HL-60 (cell line): ENCODE measurements at regions not wholly inside any gene's neighbourhood (a gene's known extent, or its start where the extent isn't known, plus 50 kb on each side); places are given as distances from the start of the nearest gene placed in this dataset.

Experiments
- POLR2AphosphoS5 ChIP-seq: IDR thresholded peaks from 2 replicates; pipeline ENCODE4 v1.6.1; 2012; ENCODE audit warnings: low read depth
- SPI1 ChIP-seq: IDR thresholded peaks from 2 replicates; pipeline ENCODE4 v1.6.1; 2012; ENCODE audit warnings: low read depth, mild to moderate bottlenecking, borderline replicate concordance
- TF ChIP-seq, protein P1 (sequence below): IDR thresholded peaks from one replicate; pipeline ENCODE4 v1.5.1; 2011; ENCODE audit warnings: low read length, control low read depth, inconsistent platforms; ENCODE audit not compliant: insufficient read depth
- TF ChIP-seq, protein P2 (sequence below): IDR thresholded peaks from 2 replicates; pipeline ENCODE4 v1.6.1; 2012; ENCODE audit warnings: low read depth; ENCODE audit not compliant: insufficient replicate concordance

DNA sequence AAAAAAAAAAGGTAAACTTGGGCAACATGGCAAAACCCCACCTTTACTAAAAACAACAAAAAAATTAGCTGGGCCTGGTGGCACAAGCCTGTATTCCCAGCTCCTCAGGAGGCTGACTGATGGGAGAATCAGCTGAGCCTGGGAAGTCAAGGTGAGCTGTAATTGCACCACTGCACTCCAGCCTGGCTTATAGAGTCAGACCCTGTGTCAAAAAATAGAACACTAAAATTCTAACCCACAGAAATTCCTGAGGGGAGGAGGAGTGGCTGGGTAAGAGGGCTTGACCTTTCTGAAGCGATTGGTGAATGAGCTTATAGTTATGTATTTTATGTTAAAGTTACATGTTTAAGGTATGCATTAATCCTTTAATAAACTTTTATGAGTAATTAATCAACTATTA is 53.3 kb downstream of the FAT3 start:
- TF ChIP-seq, protein P1, sequence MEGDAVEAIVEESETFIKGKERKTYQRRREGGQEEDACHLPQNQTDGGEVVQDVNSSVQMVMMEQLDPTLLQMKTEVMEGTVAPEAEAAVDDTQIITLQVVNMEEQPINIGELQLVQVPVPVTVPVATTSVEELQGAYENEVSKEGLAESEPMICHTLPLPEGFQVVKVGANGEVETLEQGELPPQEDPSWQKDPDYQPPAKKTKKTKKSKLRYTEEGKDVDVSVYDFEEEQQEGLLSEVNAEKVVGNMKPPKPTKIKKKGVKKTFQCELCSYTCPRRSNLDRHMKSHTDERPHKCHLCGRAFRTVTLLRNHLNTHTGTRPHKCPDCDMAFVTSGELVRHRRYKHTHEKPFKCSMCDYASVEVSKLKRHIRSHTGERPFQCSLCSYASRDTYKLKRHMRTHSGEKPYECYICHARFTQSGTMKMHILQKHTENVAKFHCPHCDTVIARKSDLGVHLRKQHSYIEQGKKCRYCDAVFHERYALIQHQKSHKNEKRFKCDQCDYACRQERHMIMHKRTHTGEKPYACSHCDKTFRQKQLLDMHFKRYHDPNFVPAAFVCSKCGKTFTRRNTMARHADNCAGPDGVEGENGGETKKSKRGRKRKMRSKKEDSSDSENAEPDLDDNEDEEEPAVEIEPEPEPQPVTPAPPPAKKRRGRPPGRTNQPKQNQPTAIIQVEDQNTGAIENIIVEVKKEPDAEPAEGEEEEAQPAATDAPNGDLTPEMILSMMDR = no peak
- TF ChIP-seq POLR2AphosphoS5 = no peak
- TF ChIP-seq SPI1 = no peak
- TF ChIP-seq, protein P2, sequence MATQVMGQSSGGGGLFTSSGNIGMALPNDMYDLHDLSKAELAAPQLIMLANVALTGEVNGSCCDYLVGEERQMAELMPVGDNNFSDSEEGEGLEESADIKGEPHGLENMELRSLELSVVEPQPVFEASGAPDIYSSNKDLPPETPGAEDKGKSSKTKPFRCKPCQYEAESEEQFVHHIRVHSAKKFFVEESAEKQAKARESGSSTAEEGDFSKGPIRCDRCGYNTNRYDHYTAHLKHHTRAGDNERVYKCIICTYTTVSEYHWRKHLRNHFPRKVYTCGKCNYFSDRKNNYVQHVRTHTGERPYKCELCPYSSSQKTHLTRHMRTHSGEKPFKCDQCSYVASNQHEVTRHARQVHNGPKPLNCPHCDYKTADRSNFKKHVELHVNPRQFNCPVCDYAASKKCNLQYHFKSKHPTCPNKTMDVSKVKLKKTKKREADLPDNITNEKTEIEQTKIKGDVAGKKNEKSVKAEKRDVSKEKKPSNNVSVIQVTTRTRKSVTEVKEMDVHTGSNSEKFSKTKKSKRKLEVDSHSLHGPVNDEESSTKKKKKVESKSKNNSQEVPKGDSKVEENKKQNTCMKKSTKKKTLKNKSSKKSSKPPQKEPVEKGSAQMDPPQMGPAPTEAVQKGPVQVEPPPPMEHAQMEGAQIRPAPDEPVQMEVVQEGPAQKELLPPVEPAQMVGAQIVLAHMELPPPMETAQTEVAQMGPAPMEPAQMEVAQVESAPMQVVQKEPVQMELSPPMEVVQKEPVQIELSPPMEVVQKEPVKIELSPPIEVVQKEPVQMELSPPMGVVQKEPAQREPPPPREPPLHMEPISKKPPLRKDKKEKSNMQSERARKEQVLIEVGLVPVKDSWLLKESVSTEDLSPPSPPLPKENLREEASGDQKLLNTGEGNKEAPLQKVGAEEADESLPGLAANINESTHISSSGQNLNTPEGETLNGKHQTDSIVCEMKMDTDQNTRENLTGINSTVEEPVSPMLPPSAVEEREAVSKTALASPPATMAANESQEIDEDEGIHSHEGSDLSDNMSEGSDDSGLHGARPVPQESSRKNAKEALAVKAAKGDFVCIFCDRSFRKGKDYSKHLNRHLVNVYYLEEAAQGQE = no peak
